ENCODE measurements at regions not wholly inside any gene's neighbourhood (a gene's known extent, or its start where the extent isn't known, plus 50 kb on each side); places are given as distances from the start of the nearest gene placed in this dataset.

- no peak for TF ChIP-seq POLR2A (IDR thresholded peaks at IDR 0.05)
- TF ChIP-seq CTCF (IDR thresholded peaks at IDR 0.05): no peak
Measured at GRCh38 chr6:111927321-111927720, 54.1 kb upstream of the FYN start.

Data from testis (tissue), 2 donors.